SK-N-MC (cell line): ENCODE measurements at regions not wholly inside any gene's neighbourhood (a gene's known extent, or its start where the extent isn't known, plus 50 kb on each side); places are given as distances from the start of the nearest gene placed in this dataset.

Experiments used
- EZH2 ChIP-seq: fragments of 200-600 bp; sonication (generic); IDR thresholded peaks from one replicate; pipeline ENCODE4 v1.6.1; 2017; ENCODE audit warnings: antibody characterized with exemption
- FOXP2 ChIP-seq: optimal IDR thresholded peaks from 2 replicates; pipeline ENCODE3; 2011; ENCODE audit warnings: mild to moderate bottlenecking, moderate library complexity; ENCODE audit not compliant: insufficient read depth; ENCODE audit errors: extremely low read length, control extremely low read depth
- POLR2AphosphoS5 ChIP-seq: IDR thresholded peaks from 2 replicates; pipeline ENCODE4 v1.6.1; 2012; ENCODE audit warnings: mild to moderate bottlenecking, low read depth, low read length, borderline replicate concordance

- TF ChIP-seq FOXP2 (no peak), EZH2 (no peak), POLR2AphosphoS5 (no peak)
These were observed 267.1 kb downstream of the REEP3 start for GRCh38 chr10:63788152-63788821.
